ENCODE measurements at regions not wholly inside any gene's neighbourhood (a gene's known extent, or its start where the extent isn't known, plus 50 kb on each side); places are given as distances from the start of the nearest gene placed in this dataset.

DNA sequence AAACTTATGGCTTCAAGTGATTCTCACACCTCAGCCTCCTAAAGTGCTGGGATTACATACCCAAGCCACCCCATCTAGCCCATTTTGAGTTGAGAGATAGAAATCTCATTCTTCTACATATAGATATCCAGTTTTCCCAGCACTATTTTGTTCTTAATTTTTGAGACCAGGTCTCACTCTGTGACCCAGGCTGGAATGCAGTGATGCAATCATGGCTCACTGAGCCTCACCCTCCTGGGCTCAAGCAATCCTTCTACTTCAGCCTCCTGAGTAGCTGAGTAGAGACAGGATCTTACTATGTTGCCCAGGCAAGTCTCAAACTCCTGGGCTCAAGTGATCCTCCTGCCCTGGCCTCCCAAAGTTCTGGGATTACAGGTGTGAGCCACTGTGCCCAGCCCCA, 60.9 kb upstream of the CTNNA1 start:
- no peak for TF ChIP-seq SMC3 (conservative IDR thresholded peaks at IDR 0.05; ENCODE audit: poor library complexity)
- TF ChIP-seq, protein P1, sequence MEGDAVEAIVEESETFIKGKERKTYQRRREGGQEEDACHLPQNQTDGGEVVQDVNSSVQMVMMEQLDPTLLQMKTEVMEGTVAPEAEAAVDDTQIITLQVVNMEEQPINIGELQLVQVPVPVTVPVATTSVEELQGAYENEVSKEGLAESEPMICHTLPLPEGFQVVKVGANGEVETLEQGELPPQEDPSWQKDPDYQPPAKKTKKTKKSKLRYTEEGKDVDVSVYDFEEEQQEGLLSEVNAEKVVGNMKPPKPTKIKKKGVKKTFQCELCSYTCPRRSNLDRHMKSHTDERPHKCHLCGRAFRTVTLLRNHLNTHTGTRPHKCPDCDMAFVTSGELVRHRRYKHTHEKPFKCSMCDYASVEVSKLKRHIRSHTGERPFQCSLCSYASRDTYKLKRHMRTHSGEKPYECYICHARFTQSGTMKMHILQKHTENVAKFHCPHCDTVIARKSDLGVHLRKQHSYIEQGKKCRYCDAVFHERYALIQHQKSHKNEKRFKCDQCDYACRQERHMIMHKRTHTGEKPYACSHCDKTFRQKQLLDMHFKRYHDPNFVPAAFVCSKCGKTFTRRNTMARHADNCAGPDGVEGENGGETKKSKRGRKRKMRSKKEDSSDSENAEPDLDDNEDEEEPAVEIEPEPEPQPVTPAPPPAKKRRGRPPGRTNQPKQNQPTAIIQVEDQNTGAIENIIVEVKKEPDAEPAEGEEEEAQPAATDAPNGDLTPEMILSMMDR (IDR thresholded peaks at IDR 0.05; ENCODE audit: poor library complexity, severe bottlenecking) = no peak
- TF ChIP-seq EP300 (conservative IDR thresholded peaks at IDR 0.05; ENCODE audit: poor library complexity, severe bottlenecking) = no peak
- no peak for TF ChIP-seq RAD21 (conservative IDR thresholded peaks at IDR 0.05)
- no peak for TF ChIP-seq POLR2AphosphoS5 (IDR thresholded peaks at IDR 0.05)

All from neural cell (in vitro differentiated cells).